Keratinocyte (primary cell): ENCODE measurements at regions not wholly inside any gene's neighbourhood (a gene's known extent, or its start where the extent isn't known, plus 50 kb on each side); places are given as distances from the start of the nearest gene placed in this dataset.

ENCODE experiments used
- DNase-seq: peaks from one replicate; pipeline ENCODE4 v3.0.0-alpha.2; 2011; ENCODE audit warnings: low read depth, missing footprints, low spot score
- FAIRE-seq: peaks from 2 replicates; lab custom pipeline; 2011; peaks lifted over from hg19 to GRCh38; lab: Jason Lieb, UNC
- H2AFZ ChIP-seq: 2 replicates; pipeline ENCODE4 v1.6.0; 2012; ENCODE audit warnings: low read length, control low read depth, inconsistent platforms; ENCODE audit not compliant: control insufficient read depth
- H3K27ac ChIP-seq: 2 replicates; pipeline ENCODE4 v1.5.1; 2011; ENCODE audit warnings: low read length; ENCODE audit not compliant: control insufficient read depth, insufficient read depth
- H3K27me3 ChIP-seq: 3 replicates; pipeline ENCODE4 v1.6.0; 2011; ENCODE audit warnings: low read length; ENCODE audit not compliant: control insufficient read depth, insufficient read depth; ENCODE audit errors: extremely low read depth
- H3K36me3 ChIP-seq, 2 experiments: 2 replicates in 1 of 2; 3 replicates in 1 of 2; pipeline ENCODE4 v1.5.1; 2011; ENCODE audit warnings: low read length in 2 of 2, mild to moderate bottlenecking in 1 of 2; ENCODE audit not compliant: control insufficient read depth in 2 of 2, insufficient read depth in 2 of 2; ENCODE audit errors: extremely low read depth in 1 of 2
- H3K4me1 ChIP-seq: 3 replicates; pipeline ENCODE4 v1.5.1; 2011; ENCODE audit warnings: low read length; ENCODE audit not compliant: control insufficient read depth, insufficient read depth; ENCODE audit errors: extremely low read depth
- H3K4me2 ChIP-seq: 3 replicates; pipeline ENCODE4 v1.6.0; 2011; ENCODE audit warnings: low read depth, low read length; ENCODE audit not compliant: control insufficient read depth, insufficient read depth; ENCODE audit errors: extremely low read depth
- H3K4me3 ChIP-seq, 3 experiments: fragments of 200-600 bp in 1 of 3; sonication (generic) in 1 of 3; 2 replicates in 2 of 3; 3 replicates in 1 of 3; pipeline ENCODE4 v1.5.1; 2011 to 2016; ENCODE audit warnings: low read length in 3 of 3, mild to moderate bottlenecking in 3 of 3, control low read depth in 2 of 3, inconsistent platforms in 1 of 3, low read depth in 1 of 3, mixed read lengths in 1 of 3, mixed run types in 1 of 3, moderate library complexity in 1 of 3; ENCODE audit not compliant: control insufficient read depth in 2 of 3, insufficient read depth in 2 of 3; ENCODE audit errors: extremely low read depth in 1 of 3
- H3K79me2 ChIP-seq: 2 replicates; pipeline ENCODE4 v1.6.0; 2012; ENCODE audit warnings: low read length; ENCODE audit not compliant: control insufficient read depth, insufficient read depth
- H3K9ac ChIP-seq: 3 replicates; pipeline ENCODE4 v1.6.0; 2011; ENCODE audit warnings: low read length; ENCODE audit not compliant: control insufficient read depth, insufficient read depth; ENCODE audit errors: extremely low read depth
- H3K9me1 ChIP-seq: 3 replicates; pipeline ENCODE4 v1.6.0; 2011; ENCODE audit warnings: low read length; ENCODE audit not compliant: control insufficient read depth, insufficient read depth; ENCODE audit errors: extremely low read depth
- H3K9me3 ChIP-seq: 2 replicates; pipeline ENCODE4 v1.5.1; 2012; ENCODE audit warnings: low read depth, low read length; ENCODE audit not compliant: control insufficient read depth
- H4K20me1 ChIP-seq: 3 replicates; pipeline ENCODE4 v1.6.0; 2011; ENCODE audit warnings: low read length; ENCODE audit not compliant: control insufficient read depth, insufficient read depth; ENCODE audit errors: extremely low read depth
- EZH2 ChIP-seq: IDR thresholded peaks from one replicate; pipeline ENCODE4 v1.6.1; 2012; ENCODE audit warnings: inconsistent platforms, mild to moderate bottlenecking, low read length, moderate library complexity
- dilution Hi-C: fragments of 300-500 bp; cut with MboI; formaldehyde crosslinking; loops from one replicate; pipeline ENCODE4 v1.7.0; 2020; ENCODE audit warnings: low sequenced_read_pairs; ENCODE audit not compliant: extremely low pct_ligation_motif_present
- TF ChIP-seq, protein P1 (sequence below), 3 experiments: IDR thresholded peaks in 1 of 3; conservative IDR thresholded peaks in 1 of 3; optimal IDR thresholded peaks in 1 of 3; 2 replicates in 2 of 3; 3 replicates in 1 of 3; pipeline versions ENCODE3 to v1.5.1; 2011; ENCODE audit warnings: low read length in 3 of 3, mild to moderate bottlenecking in 3 of 3, moderate library complexity in 2 of 3, control low read depth in 1 of 3, inconsistent platforms in 1 of 3; ENCODE audit not compliant: insufficient read depth in 2 of 3; ENCODE audit errors: extremely low read depth in 1 of 3

DNA sequence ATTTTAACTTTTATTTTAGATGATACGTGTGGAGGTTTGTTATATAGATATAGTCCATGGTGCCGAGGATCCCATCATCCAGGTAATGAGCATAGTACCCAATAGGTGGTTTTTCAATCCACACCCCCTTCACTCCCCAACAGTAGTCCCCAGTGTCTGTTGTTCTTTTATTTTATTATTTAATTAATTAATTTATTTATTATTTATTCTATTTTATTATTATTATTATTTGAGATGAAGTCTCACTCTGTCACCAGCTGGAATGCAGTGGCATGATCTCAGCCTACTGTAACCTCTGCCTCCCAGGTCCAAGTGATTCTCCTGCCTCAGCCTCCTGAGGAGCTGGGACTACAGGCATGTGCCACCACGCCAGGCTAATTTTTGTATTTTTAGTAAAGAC lies 2086.2 kb downstream of the PCDH9 start:
- no peak overlapping the region for H3K4me3 ChIP-seq
- H4K20me1 ChIP-seq = no peaks in the 10 kb centered on the region
- no peaks in the 10 kb centered on the region for H3K9me1 ChIP-seq
- FAIRE-seq (no peak), DNase-seq (no peak)
- no peak overlapping the region for H3K27ac ChIP-seq
- no peaks in the 10 kb centered on the region for H3K4me1 ChIP-seq
- H3K36me3 ChIP-seq = no peaks in the 10 kb centered on the region
- H3K9me3 ChIP-seq = no peaks in the 10 kb centered on the region
- H3K79me2 ChIP-seq = no peaks in the 10 kb centered on the region
- no peaks in the 10 kb centered on the region for H3K27me3 ChIP-seq
- no peak overlapping the region for H3K4me2 ChIP-seq
- no peak overlapping the region for H2AFZ ChIP-seq
- H3K9ac ChIP-seq = no peak overlapping the region
- TF ChIP-seq, protein P1, sequence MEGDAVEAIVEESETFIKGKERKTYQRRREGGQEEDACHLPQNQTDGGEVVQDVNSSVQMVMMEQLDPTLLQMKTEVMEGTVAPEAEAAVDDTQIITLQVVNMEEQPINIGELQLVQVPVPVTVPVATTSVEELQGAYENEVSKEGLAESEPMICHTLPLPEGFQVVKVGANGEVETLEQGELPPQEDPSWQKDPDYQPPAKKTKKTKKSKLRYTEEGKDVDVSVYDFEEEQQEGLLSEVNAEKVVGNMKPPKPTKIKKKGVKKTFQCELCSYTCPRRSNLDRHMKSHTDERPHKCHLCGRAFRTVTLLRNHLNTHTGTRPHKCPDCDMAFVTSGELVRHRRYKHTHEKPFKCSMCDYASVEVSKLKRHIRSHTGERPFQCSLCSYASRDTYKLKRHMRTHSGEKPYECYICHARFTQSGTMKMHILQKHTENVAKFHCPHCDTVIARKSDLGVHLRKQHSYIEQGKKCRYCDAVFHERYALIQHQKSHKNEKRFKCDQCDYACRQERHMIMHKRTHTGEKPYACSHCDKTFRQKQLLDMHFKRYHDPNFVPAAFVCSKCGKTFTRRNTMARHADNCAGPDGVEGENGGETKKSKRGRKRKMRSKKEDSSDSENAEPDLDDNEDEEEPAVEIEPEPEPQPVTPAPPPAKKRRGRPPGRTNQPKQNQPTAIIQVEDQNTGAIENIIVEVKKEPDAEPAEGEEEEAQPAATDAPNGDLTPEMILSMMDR (optimal IDR thresholded peaks at IDR 0.05 in 1 of 3, IDR thresholded peaks at IDR 0.05 in 1 of 3, conservative IDR thresholded peaks at IDR 0.05 in 1 of 3; ENCODE audit: extremely low read depth in 1 of 3, insufficient read depth in 2 of 3, low read length in 3 of 3) = no peak
- no peak for TF ChIP-seq EZH2
- dilution Hi-C loops = no loop called here

DNA sequence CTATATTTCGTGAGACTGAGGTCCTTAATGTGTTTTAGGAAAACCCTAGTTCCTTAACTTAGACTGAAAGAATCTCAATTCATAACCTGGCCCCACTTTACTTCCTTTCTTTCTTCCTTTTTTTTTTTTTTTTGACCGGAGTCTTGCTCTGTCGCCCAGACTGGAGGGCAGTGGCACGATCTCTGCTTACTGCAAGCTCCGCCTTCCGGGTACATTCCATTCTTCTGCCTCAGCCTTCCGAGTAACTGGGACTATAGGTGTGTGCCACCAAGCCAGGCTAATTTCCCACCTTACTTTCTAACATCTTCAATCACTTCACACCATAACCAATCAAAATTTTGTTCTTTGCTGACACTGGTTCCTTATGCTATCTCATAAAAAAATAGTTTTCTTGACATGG lies 2097.0 kb downstream of the PCDH9 start:
- no peak overlapping the region for H3K4me3 ChIP-seq
- DNase-seq = no peak
- H3K36me3 ChIP-seq = no peaks in the 10 kb centered on the region
- H3K79me2 ChIP-seq = no peaks in the 10 kb centered on the region
- H2AFZ ChIP-seq = no peak overlapping the region
- no peak overlapping the region for H3K9ac ChIP-seq
- TF ChIP-seq, protein P1 (optimal IDR thresholded peaks at IDR 0.05 in 1 of 3, IDR thresholded peaks at IDR 0.05 in 1 of 3, conservative IDR thresholded peaks at IDR 0.05 in 1 of 3; ENCODE audit: extremely low read depth in 1 of 3, insufficient read depth in 2 of 3, low read length in 3 of 3) = no peak
- no peak for TF ChIP-seq EZH2
- no peaks in the 10 kb centered on the region for H3K27me3 ChIP-seq
- H3K4me2 ChIP-seq = no peak overlapping the region
- H3K9me3 ChIP-seq = no peaks in the 10 kb centered on the region
- H3K4me1 ChIP-seq = no peaks in the 10 kb centered on the region
- no peak for FAIRE-seq
- dilution Hi-C loops = no loop called here
- no peaks in the 10 kb centered on the region for H3K9me1 ChIP-seq
- no peaks in the 10 kb centered on the region for H4K20me1 ChIP-seq
- H3K27ac ChIP-seq = no peak overlapping the region
